Liver (tissue), 8 donors: ENCODE measurements at regions not wholly inside any gene's neighbourhood (a gene's known extent, or its start where the extent isn't known, plus 50 kb on each side); places are given as distances from the start of the nearest gene placed in this dataset.

Experiments
- DNase-seq: peaks from one replicate; pipeline ENCODE4 v3.0.0-alpha.2; 2017; ENCODE audit warnings: low spot score
- H3K27ac ChIP-seq, 2 donors: one replicate each; pipeline ENCODE4 v1.7.0; 2013; ENCODE audit warnings: inconsistent platforms in 2 of 2, low read length in 2 of 2, control low read depth in 1 of 2, low read depth in 1 of 2, mild to moderate bottlenecking in 1 of 2
- H3K27me3 ChIP-seq, 4 donors: one replicate each; pipeline versions ENCODE4 v1.6.1 to v1.7.0; 2013; ENCODE audit warnings: low read length in 3 of 4, inconsistent platforms in 1 of 4, mild to moderate bottlenecking in 1 of 4, moderate library complexity in 1 of 4; ENCODE audit not compliant: control insufficient read depth in 4 of 4, insufficient read depth in 4 of 4
- H3K36me3 ChIP-seq, 4 donors: one replicate each; pipeline versions ENCODE4 v1.6.1 to v1.7.0; 2013; ENCODE audit warnings: low read length in 3 of 4, mild to moderate bottlenecking in 3 of 4, low read depth in 1 of 4, moderate library complexity in 1 of 4; ENCODE audit not compliant: control insufficient read depth in 4 of 4, insufficient read depth in 3 of 4
- H3K4me1 ChIP-seq, 4 donors: one replicate each; pipeline versions ENCODE4 v1.6.1 to v1.7.0; 2013; ENCODE audit warnings: low read length in 3 of 4, mild to moderate bottlenecking in 3 of 4, moderate library complexity in 1 of 4; ENCODE audit not compliant: control insufficient read depth in 4 of 4, insufficient read depth in 4 of 4
- H3K4me3 ChIP-seq, 3 donors: one replicate each; pipeline versions ENCODE4 v1.6.1 to v1.7.0; 2013; ENCODE audit warnings: low read length in 3 of 3, control low read depth in 1 of 3, low read depth in 1 of 3, mild to moderate bottlenecking in 1 of 3
- H3K9ac ChIP-seq, 2 donors: one replicate each; pipeline ENCODE4 v1.7.0; 2013; ENCODE audit warnings: low read length in 2 of 2, mild to moderate bottlenecking in 2 of 2, moderate library complexity in 2 of 2, control low read depth in 1 of 2, low read depth in 1 of 2
- H3K9me3 ChIP-seq, 4 donors: one replicate each; pipeline versions ENCODE4 v1.6.1 to v1.7.0; 2013; ENCODE audit warnings: low read length in 3 of 4; ENCODE audit not compliant: control insufficient read depth in 4 of 4
- EGR1 ChIP-seq, 2 donors: IDR thresholded peaks; 2 replicates each; pipeline ENCODE4 v1.6.1; 2016 to 2018; ENCODE audit warnings: antibody characterized with exemption in 2 of 2, low read depth in 2 of 2
- FOXA1 ChIP-seq: IDR thresholded peaks from 2 replicates; pipeline ENCODE4 v1.6.1; 2016; ENCODE audit warnings: antibody characterized with exemption
- FOXA2 ChIP-seq: IDR thresholded peaks from 2 replicates; pipeline ENCODE4 v1.6.1; 2016; ENCODE audit warnings: antibody characterized with exemption
- GABPA ChIP-seq, 2 donors: IDR thresholded peaks in 1 of 2; conservative IDR thresholded peaks in 1 of 2; 2 replicates each; pipeline ENCODE4 v1.6.1; 2016; ENCODE audit warnings: antibody characterized with exemption in 2 of 2, mild to moderate bottlenecking in 1 of 2, moderate library complexity in 1 of 2
- HNF4A ChIP-seq, 2 donors: conservative IDR thresholded peaks; 2 replicates each; pipeline ENCODE4 v1.6.1; 2016; ENCODE audit warnings: antibody characterized with exemption in 2 of 2, mild to moderate bottlenecking in 2 of 2
- HNF4G ChIP-seq: IDR thresholded peaks from 2 replicates; pipeline ENCODE4 v1.6.1; 2016; ENCODE audit warnings: antibody characterized with exemption
- JUND ChIP-seq, 2 donors: IDR thresholded peaks; 2 replicates each; pipeline ENCODE4 v1.6.1; 2016; ENCODE audit warnings: antibody characterized with exemption in 2 of 2
- NR2F2 ChIP-seq: IDR thresholded peaks from 2 replicates; pipeline ENCODE4 v1.6.1; 2016; ENCODE audit warnings: antibody characterized with exemption
- RAD21 ChIP-seq, 2 donors: IDR thresholded peaks; 2 replicates each; pipeline ENCODE4 v1.6.1; 2016; ENCODE audit warnings: antibody characterized with exemption in 2 of 2, mild to moderate bottlenecking in 2 of 2
- RXRA ChIP-seq, 2 donors: IDR thresholded peaks; 2 replicates each; pipeline ENCODE4 v1.6.1; 2017 to 2018; ENCODE audit warnings: antibody characterized with exemption in 2 of 2, mild to moderate bottlenecking in 1 of 2
- SP1 ChIP-seq: IDR thresholded peaks from 2 replicates; pipeline ENCODE4 v1.6.1; 2018; ENCODE audit warnings: antibody characterized with exemption, mild to moderate bottlenecking
- TAF1 ChIP-seq: conservative IDR thresholded peaks from 2 replicates; pipeline ENCODE4 v1.6.1; 2016; ENCODE audit warnings: antibody characterized with exemption, mild to moderate bottlenecking
- YY1 ChIP-seq: IDR thresholded peaks from 2 replicates; pipeline ENCODE4 v1.6.1; 2016; ENCODE audit warnings: antibody characterized with exemption, mild to moderate bottlenecking
- WGBS: extraction: QIAGEN DNeasy Blood & Tissue Kit; methylation state at CpG from one replicate; pipeline ENCODE4 v1.1.7; 2013; 5-methylcytosine and 5-hydroxymethylcytosine counted together
- TF ChIP-seq, protein P1 (sequence below): IDR thresholded peaks from 2 replicates; pipeline ENCODE4 v1.6.1; 2016; ENCODE audit warnings: antibody characterized with exemption
- TF ChIP-seq, protein P2 (sequence below): IDR thresholded peaks from 2 replicates; pipeline ENCODE4 v1.6.1; 2016; ENCODE audit warnings: antibody characterized with exemption, mild to moderate bottlenecking
- TF ChIP-seq, protein P3 (sequence below): IDR thresholded peaks from 2 replicates; pipeline ENCODE4 v1.6.1; 2016; ENCODE audit warnings: antibody characterized with exemption
- TF ChIP-seq, protein P4 (sequence below): fragments of 150-350 bp; IDR thresholded peaks from 2 replicates; pipeline ENCODE4 v1.5.1; 2017; ENCODE audit warnings: improper control_type of control experiment, low read depth, low read length; ENCODE audit not compliant: missing input control
- TF ChIP-seq, protein P5 (sequence below): IDR thresholded peaks from 2 replicates; pipeline ENCODE4 v1.6.1; 2016; ENCODE audit warnings: antibody characterized with exemption
- donor health status: healthy.
- donor health status: healthy.
- donor health status: healthy.
- donor health status: healthy.
- donor health status: healthy.

DNA sequence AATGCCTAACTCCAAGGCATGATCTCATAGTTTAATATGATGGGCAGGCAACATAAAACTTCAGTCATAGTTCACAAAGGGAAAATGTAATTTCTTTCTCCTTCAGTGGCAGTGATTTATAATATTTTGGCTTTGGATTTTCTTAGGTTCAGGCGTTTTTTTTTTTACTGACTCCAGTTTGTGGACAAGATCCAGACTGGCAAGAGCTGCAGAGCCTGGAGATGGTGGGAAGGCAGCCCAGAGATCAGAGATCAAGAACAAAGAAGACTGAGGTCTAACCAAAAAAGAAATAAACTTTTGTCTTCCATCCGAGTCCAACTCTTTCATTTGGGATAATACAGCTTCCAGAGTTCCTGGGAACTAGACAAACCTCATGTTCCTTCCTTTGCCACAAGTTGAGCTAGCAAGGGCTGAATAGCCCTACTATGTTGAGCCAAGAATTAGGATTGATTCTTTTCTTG is 215.3 kb upstream of the SETBP1 start:
- Histone ChIP-seq H3K9me3 (peaks cover 0 to 2% (median 0%) of the 10 kb centered on the region in 4 donors), H3K4me1 (no peaks in the 10 kb centered on the region), H3K27me3 (peaks cover 0 to 2% (median 0%) of the 10 kb centered on the region in 4 donors), H3K9ac (no peak overlapping the region), H3K4me3 (no peak overlapping the region), H3K27ac (no peak overlapping the region), H3K36me3 (no peaks in the 10 kb centered on the region)
- WGBS, result 43% methylated on average over 2 of the region's 2 CpGs
- DNase-seq, result no peak
- TF ChIP-seq RAD21 (IDR thresholded peaks at IDR 0.05), result no peak
- TF ChIP-seq, protein P1, sequence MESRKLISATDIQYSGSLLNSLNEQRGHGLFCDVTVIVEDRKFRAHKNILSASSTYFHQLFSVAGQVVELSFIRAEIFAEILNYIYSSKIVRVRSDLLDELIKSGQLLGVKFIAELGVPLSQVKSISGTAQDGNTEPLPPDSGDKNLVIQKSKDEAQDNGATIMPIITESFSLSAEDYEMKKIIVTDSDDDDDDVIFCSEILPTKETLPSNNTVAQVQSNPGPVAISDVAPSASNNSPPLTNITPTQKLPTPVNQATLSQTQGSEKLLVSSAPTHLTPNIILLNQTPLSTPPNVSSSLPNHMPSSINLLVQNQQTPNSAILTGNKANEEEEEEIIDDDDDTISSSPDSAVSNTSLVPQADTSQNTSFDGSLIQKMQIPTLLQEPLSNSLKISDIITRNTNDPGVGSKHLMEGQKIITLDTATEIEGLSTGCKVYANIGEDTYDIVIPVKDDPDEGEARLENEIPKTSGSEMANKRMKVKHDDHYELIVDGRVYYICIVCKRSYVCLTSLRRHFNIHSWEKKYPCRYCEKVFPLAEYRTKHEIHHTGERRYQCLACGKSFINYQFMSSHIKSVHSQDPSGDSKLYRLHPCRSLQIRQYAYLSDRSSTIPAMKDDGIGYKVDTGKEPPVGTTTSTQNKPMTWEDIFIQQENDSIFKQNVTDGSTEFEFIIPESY, result no peak
- TF ChIP-seq, protein P2, sequence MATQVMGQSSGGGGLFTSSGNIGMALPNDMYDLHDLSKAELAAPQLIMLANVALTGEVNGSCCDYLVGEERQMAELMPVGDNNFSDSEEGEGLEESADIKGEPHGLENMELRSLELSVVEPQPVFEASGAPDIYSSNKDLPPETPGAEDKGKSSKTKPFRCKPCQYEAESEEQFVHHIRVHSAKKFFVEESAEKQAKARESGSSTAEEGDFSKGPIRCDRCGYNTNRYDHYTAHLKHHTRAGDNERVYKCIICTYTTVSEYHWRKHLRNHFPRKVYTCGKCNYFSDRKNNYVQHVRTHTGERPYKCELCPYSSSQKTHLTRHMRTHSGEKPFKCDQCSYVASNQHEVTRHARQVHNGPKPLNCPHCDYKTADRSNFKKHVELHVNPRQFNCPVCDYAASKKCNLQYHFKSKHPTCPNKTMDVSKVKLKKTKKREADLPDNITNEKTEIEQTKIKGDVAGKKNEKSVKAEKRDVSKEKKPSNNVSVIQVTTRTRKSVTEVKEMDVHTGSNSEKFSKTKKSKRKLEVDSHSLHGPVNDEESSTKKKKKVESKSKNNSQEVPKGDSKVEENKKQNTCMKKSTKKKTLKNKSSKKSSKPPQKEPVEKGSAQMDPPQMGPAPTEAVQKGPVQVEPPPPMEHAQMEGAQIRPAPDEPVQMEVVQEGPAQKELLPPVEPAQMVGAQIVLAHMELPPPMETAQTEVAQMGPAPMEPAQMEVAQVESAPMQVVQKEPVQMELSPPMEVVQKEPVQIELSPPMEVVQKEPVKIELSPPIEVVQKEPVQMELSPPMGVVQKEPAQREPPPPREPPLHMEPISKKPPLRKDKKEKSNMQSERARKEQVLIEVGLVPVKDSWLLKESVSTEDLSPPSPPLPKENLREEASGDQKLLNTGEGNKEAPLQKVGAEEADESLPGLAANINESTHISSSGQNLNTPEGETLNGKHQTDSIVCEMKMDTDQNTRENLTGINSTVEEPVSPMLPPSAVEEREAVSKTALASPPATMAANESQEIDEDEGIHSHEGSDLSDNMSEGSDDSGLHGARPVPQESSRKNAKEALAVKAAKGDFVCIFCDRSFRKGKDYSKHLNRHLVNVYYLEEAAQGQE, result no peak
- no peak for TF ChIP-seq YY1
- TF ChIP-seq, protein P3, sequence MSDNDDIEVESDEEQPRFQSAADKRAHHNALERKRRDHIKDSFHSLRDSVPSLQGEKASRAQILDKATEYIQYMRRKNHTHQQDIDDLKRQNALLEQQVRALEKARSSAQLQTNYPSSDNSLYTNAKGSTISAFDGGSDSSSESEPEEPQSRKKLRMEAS, result no peak
- TF ChIP-seq HNF4G, result no peak
- TF ChIP-seq, protein P4, sequence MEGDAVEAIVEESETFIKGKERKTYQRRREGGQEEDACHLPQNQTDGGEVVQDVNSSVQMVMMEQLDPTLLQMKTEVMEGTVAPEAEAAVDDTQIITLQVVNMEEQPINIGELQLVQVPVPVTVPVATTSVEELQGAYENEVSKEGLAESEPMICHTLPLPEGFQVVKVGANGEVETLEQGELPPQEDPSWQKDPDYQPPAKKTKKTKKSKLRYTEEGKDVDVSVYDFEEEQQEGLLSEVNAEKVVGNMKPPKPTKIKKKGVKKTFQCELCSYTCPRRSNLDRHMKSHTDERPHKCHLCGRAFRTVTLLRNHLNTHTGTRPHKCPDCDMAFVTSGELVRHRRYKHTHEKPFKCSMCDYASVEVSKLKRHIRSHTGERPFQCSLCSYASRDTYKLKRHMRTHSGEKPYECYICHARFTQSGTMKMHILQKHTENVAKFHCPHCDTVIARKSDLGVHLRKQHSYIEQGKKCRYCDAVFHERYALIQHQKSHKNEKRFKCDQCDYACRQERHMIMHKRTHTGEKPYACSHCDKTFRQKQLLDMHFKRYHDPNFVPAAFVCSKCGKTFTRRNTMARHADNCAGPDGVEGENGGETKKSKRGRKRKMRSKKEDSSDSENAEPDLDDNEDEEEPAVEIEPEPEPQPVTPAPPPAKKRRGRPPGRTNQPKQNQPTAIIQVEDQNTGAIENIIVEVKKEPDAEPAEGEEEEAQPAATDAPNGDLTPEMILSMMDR, result no peak
- TF ChIP-seq TAF1, result no peak
- TF ChIP-seq SP1, result no peak
- no peak for TF ChIP-seq JUND (IDR thresholded peaks at IDR 0.05)
- TF ChIP-seq RXRA (IDR thresholded peaks at IDR 0.05), result no peak
- no peak for TF ChIP-seq GABPA (IDR thresholded peaks at IDR 0.05 in 1 of 2, conservative IDR thresholded peaks at IDR 0.05 in 1 of 2)
- TF ChIP-seq EGR1 (IDR thresholded peaks at IDR 0.05; ENCODE audit: low read depth in 2 of 2), result no peak
- TF ChIP-seq, protein P5, sequence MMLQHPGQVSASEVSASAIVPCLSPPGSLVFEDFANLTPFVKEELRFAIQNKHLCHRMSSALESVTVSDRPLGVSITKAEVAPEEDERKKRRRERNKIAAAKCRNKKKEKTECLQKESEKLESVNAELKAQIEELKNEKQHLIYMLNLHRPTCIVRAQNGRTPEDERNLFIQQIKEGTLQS, result no peak
- no peak for TF ChIP-seq NR2F2
- TF ChIP-seq HNF4A (conservative IDR thresholded peaks at IDR 0.05), result no peak
- no peak for TF ChIP-seq FOXA2
- no peak for TF ChIP-seq FOXA1
